ENCODE measurements at regions not wholly inside any gene's neighbourhood (a gene's known extent, or its start where the extent isn't known, plus 50 kb on each side); places are given as distances from the start of the nearest gene placed in this dataset.

- DNase-seq, result no peak
- no peak for TF ChIP-seq GATA1 (IDR thresholded peaks at IDR 0.05; ENCODE audit: low read depth, low read length)
- TF ChIP-seq POLR2A (IDR thresholded peaks at IDR 0.05; ENCODE audit: low read length), result no peak
These were observed 75.6 kb upstream of the SMNDC1 start for GRCh38 chr10:110380293-110380692.

DNA sequence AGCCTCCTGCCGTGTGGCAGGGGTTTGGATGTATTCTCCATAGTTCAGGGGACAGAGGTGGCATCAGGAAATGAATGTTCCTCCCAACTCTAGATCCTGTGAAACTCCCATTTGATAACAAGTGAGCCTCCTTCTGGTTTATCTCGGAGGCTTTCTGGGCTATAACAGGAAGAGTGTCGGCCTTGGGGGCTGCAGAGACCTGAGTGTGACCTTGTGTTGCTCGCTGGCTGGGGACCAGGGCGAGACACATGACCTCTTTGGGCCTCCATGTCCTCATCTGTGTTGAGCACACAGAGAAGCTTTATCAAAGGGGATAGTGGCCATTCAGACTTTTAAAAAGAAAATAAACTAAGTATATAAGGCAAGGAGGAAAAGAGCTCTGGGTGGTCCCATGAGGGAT is 78.0 kb upstream of the SMNDC1 start:
- TF ChIP-seq GATA1 (IDR thresholded peaks at IDR 0.05; ENCODE audit: low read depth, low read length) (no peak), POLR2A (IDR thresholded peaks at IDR 0.05; ENCODE audit: low read length) (no peak)

DNA sequence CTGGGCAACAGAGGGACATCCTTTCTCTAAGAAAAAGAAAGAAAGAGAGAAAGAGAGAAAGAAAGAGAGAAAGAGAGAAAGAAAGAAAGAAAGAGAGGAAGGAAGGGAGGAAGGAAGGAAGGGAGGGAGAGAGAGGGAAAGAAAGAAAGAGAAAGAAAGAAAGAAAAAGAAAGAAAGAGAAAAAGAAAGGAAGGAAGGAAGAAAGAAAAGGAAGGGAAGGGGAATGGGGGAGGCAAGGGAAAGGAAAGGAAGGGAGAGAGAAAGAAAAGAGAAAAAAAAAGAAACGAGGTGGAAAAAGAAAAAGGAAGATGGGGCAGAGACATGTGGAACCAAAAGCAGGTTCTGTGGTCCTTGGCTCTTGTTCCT is 82.9 kb upstream of the SMNDC1 start:
- no peak for DNase-seq
- TF ChIP-seq POLR2A (IDR thresholded peaks at IDR 0.05; ENCODE audit: low read length) (no peak), GATA1 (IDR thresholded peaks at IDR 0.05; ENCODE audit: low read depth, low read length) (no peak)

More for the DNA sequence above, 78.0 kb upstream of the SMNDC1 start:
- no peak for DNase-seq

GRCh38 chr10:110387983-110388686 is 83.4 kb upstream of the SMNDC1 start:
- TF ChIP-seq POLR2A (IDR thresholded peaks at IDR 0.05; ENCODE audit: low read length) (no peak), GATA1 (IDR thresholded peaks at IDR 0.05; ENCODE audit: low read depth, low read length) (no peak)
- DNase-seq, result no peak

DNA sequence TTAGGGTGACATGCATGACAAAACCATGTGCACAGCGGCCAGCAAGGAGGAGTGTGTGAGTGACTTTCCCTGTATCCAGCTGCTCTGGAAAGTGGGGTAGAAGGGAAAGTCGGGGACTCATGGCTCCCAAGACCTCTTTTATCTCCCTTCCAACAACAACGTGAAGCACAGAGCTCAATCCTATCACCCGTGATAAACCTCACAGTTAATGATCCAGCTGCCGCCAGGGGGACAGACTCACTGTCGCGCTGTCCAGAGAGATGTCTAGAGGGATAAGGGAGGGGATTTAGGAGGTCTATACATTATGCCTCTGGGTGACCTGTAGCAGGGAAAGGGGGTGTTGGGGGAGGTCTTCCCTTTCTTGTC is 84.0 kb upstream of the SMNDC1 start:
- TF ChIP-seq GATA1 (IDR thresholded peaks at IDR 0.05; ENCODE audit: low read depth, low read length), result no peak
- TF ChIP-seq POLR2A (IDR thresholded peaks at IDR 0.05; ENCODE audit: low read length), result no peak
- DNase-seq, result no peak

GRCh38 chr10:110389255-110389654 is 84.5 kb upstream of the SMNDC1 start:
- no peak for TF ChIP-seq GATA1 (IDR thresholded peaks at IDR 0.05; ENCODE audit: low read depth, low read length)
- no peak for DNase-seq

- no peak for DNase-seq
- no peak for TF ChIP-seq GATA1 (IDR thresholded peaks at IDR 0.05; ENCODE audit: low read depth, low read length)
- no peak for TF ChIP-seq POLR2A (IDR thresholded peaks at IDR 0.05; ENCODE audit: low read length)
These were observed 86.8 kb upstream of the SMNDC1 start for GRCh38 chr10:110391541-110391940.

DNA sequence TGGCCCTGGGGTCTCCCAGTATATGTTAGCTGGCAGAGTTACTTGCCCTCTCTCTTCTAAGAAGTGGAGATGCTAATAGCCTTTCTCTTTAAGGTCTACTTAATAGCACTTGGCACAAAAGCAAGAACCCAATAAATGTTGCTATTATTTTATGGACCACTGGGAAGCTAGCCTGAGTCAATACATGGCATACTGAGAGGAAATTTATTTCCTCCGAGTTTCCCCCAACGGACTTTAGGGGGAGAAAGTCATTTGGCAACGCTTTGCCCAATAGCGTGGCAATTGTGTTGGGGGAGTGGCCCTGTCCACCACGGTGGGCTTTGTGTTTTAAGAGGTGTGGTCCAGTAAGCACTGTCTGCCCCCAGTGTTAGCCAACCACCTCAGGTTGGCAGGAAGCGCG is 87.4 kb upstream of the SMNDC1 start:
- TF ChIP-seq GATA1 (IDR thresholded peaks at IDR 0.05; ENCODE audit: low read depth, low read length) (no peak), POLR2A (IDR thresholded peaks at IDR 0.05; ENCODE audit: low read length) (no peak)

GRCh38 chr10:110392868-110393740 is 88.4 kb upstream of the SMNDC1 start:
- TF ChIP-seq POLR2A (IDR thresholded peaks at IDR 0.05; ENCODE audit: low read length) (no peak), GATA1 (IDR thresholded peaks at IDR 0.05; ENCODE audit: low read depth, low read length) (no peak)
- DNase-seq, result no peak

More for the DNA sequence above, 87.4 kb upstream of the SMNDC1 start:
- no peak for DNase-seq

DNA sequence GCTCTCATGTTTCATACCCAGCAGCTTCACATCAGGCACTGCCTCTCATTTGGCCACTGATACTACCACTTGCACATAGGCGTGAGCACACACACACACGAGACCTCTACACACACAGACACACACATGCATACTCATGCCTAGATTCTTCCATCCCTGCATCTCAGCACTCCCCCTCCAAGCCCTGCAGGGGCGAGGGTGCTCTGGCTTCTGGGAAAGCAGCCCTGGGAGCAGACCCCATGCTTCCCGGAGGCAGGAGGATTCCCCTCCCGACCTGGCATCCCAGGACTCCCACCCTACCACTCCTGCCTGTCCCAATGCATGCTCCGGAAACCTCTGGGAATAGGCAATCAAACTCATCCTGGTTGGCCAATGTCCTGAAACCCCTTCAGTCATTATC is 89.1 kb upstream of the SMNDC1 start:
- no peak for TF ChIP-seq POLR2A (IDR thresholded peaks at IDR 0.05; ENCODE audit: low read length)
- no peak for TF ChIP-seq GATA1 (IDR thresholded peaks at IDR 0.05; ENCODE audit: low read depth, low read length)
- no peak for DNase-seq

DNA sequence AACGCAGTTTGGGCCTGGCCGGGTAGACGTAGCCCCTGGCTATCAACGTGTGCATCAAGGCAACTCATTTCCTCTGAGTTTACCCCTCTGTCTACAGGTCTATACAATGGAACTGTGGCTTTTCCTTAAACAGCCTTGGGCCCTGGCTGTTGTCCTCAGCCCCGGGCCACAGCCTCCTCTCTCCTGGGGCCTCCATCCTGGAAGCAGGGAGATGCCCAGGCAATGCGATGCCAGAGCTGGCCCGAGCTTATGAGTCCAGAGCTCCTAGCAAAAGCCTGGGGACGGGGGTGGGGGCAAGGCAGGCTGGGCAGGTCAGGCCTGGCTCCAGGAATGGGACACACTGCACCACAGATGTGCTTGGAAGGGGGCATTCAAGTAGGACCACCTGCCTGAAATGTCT is 89.6 kb upstream of the SMNDC1 start:
- no peak for DNase-seq
- TF ChIP-seq POLR2A (IDR thresholded peaks at IDR 0.05; ENCODE audit: low read length), result no peak
- TF ChIP-seq GATA1 (IDR thresholded peaks at IDR 0.05; ENCODE audit: low read depth, low read length), result no peak

DNA sequence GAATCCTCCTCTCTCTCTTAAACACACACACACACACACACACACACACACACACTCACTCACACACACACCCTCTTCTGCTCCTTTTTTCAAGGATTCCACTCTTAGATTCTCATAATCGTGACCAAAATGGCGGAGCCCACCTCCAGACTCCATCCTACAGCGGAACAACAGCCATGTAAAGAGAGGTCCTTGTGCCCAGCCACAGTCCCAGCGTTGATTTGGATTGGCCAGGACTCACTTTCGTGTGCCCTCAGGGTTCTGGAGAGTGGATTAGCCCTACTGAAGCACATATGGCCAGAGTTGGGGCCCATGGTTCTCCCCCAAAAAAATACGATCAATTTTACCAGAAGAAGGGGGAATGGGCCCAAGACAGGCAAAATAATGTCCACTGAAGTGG is 90.2 kb upstream of the SMNDC1 start:
- no peak for DNase-seq
- TF ChIP-seq POLR2A (IDR thresholded peaks at IDR 0.05; ENCODE audit: low read length), result no peak
- TF ChIP-seq GATA1 (IDR thresholded peaks at IDR 0.05; ENCODE audit: low read depth, low read length), result no peak

DNA sequence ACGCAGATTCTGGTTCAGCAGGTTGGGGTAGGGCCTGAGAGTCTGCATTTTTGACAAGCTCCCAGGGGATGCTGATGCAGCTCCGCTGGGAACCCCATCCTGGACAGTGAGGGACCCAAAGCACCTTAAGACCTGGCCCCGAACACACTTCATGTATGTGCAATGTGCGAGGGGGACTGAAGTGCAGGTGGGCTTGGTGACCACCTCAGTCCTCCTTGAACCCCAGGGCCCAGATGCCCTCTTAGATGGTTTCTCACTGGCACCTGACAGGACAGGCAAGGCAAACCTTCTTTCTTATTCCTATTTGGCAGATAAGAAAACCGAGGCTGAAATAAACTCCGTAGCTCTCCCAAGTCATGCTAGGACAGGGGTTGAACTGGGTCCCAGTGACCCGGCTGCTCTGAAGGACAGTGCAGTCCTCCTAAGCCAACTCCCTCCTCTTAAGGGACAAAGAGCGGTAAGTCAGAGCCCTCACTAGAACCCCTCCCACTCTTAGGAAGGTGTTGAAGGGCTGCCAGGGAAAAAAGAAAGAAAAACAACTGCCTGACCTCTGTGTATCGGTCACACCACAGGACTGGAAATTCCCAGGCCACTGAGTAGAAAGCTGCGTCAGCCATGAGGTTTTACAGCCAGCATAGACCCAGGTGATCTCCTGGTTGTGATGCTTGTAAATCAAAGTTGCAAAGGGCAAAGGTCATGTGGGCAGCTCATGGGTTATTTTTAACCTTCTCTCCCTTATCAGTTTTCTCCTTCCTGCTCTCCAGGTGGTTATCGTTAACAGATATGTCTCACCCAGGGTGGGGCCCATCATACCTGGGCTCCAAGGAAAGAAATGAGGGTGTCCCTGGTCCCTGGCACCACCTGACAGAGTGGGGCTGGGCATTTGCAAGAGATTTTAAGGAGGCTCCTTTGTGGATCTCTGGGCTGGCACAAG is 90.9 kb upstream of the SMNDC1 start:
- DNase-seq, result peak; percentile 35 to 44
- TF ChIP-seq POLR2A (IDR thresholded peaks at IDR 0.05; ENCODE audit: low read length), result no peak
- TF ChIP-seq GATA1 (IDR thresholded peaks at IDR 0.05; ENCODE audit: low read depth, low read length), result no peak

DNA sequence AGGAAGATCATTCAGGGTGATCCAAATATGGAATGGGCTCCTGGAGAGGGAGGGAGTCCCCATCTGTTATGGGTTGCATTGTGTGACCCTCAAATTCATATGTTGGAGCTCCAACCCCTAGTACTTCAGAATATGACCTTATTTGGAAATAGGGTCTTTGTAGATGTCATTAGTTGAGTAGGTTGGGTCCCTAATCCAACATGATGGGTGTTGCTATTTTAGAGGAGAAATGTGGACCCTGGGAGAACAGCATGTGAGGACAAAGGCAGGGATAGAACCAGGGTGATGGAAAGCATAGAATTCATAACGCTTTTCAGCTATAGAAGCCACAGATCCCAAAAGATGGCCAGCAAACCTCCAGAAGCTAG is 91.5 kb upstream of the SMNDC1 start:
- TF ChIP-seq GATA1 (IDR thresholded peaks at IDR 0.05; ENCODE audit: low read depth, low read length) (no peak), POLR2A (IDR thresholded peaks at IDR 0.05; ENCODE audit: low read length) (no peak)
- no peak for DNase-seq

All from erythroblast (primary cell).